CD4-positive, alpha-beta T cell (primary cell): ENCODE measurements at regions not wholly inside any gene's neighbourhood (a gene's known extent, or its start where the extent isn't known, plus 50 kb on each side); places are given as distances from the start of the nearest gene placed in this dataset.

Source experiments
- ATAC-seq: fragments of 200-7000 bp; cut with Tn5 transposase; one replicate; pipeline ENCODE4 v1.10.0; 2022; ENCODE audit warnings: mild to moderate bottlenecking; ENCODE audit not compliant: poor library complexity
- CTCF ChIA-PET: fragments of 350-600 bp; sonication (Branson Sonifier 250); formaldehyde crosslinking; loops from one replicate; lab custom pipeline; 2021; ENCODE audit warnings: antibody characterized with exemption, inconsistent platforms; lab: Charles Lee
- POLR2A ChIA-PET: fragments of 350-600 bp; sonication (Branson Sonifier 250); formaldehyde crosslinking; loops from one replicate; lab custom pipeline; 2021; ENCODE audit warnings: antibody characterized with exemption, inconsistent platforms; lab: Charles Lee
- DNase-seq, 14 experiments: peaks; one replicate each; pipeline ENCODE4 v3.0.0-alpha.2; 2013 to 2020; ENCODE audit warnings: mixed read lengths in 2 of 14
- H3K27ac ChIP-seq, 2 donors: one replicate each; pipeline versions ENCODE4 v1.5.1 to v1.7.0; 2013; ENCODE audit warnings: low read length in 2 of 2, low read depth in 1 of 2, mild to moderate bottlenecking in 1 of 2
- H3K27me3 ChIP-seq, 2 experiments: 1 replicate in 1 of 2; 2 replicates in 1 of 2; pipeline versions ENCODE4 v1.6.1 to v1.7.0; 2013; ENCODE audit warnings: low read length in 2 of 2, control low read depth in 1 of 2, mild to moderate bottlenecking in 1 of 2, moderate library complexity in 1 of 2; ENCODE audit not compliant: insufficient read depth in 2 of 2, control insufficient read depth in 1 of 2
- H3K36me3 ChIP-seq: one replicate; pipeline ENCODE4 v1.6.1; 2013; ENCODE audit warnings: low read length, control low read depth; ENCODE audit not compliant: insufficient read depth
- H3K4me1 ChIP-seq: one replicate; pipeline ENCODE4 v1.6.1; 2013; ENCODE audit warnings: low read length, control low read depth; ENCODE audit not compliant: insufficient read depth
- H3K4me3 ChIP-seq: one replicate; pipeline ENCODE4 v1.5.1; 2013; ENCODE audit warnings: mild to moderate bottlenecking, low read length, moderate library complexity
- H3K9me3 ChIP-seq, 2 experiments: 1 replicate in 1 of 2; 2 replicates in 1 of 2; pipeline versions ENCODE4 v1.6.1 to v1.7.0; 2013; ENCODE audit warnings: low read length in 2 of 2, mild to moderate bottlenecking in 2 of 2, control low read depth in 1 of 2, moderate library complexity in 1 of 2; ENCODE audit not compliant: control insufficient read depth in 1 of 2, insufficient read depth in 1 of 2
- H3K27ac Mint-ChIP-seq: one replicate; pipeline ENCODE4 v1.8.0; 2020; ENCODE audit warnings: mixed read lengths
- H3K27me3 Mint-ChIP-seq: one replicate; pipeline ENCODE4 v1.8.0; 2021; ENCODE audit warnings: mixed read lengths
- H3K36me3 Mint-ChIP-seq: one replicate; pipeline ENCODE4 v1.8.0; 2021; ENCODE audit warnings: low read depth, mixed read lengths
- H3K4me1 Mint-ChIP-seq: one replicate; pipeline ENCODE4 v1.8.0; 2021; ENCODE audit warnings: low read depth, mixed read lengths
- H3K4me3 Mint-ChIP-seq: one replicate; pipeline ENCODE4 v1.8.0; 2020; ENCODE audit warnings: mild to moderate bottlenecking, mixed read lengths
- H3K9me3 Mint-ChIP-seq: one replicate; pipeline ENCODE4 v1.8.0; 2020; ENCODE audit warnings: mixed read lengths
- CTCF ChIP-seq: fragments of 200-600 bp; IDR thresholded peaks from one replicate; pipeline ENCODE4 v1.8.0; 2022; ENCODE audit warnings: antibody characterized with exemption, mild to moderate bottlenecking
- intact Hi-C, 2 experiments: fragments of 100-400 bp; cut with DNase I in 1 of 2; cut with micrococcal nuclease in 1 of 2; formaldehyde crosslinking; loops; one replicate each; pipeline versions ENCODE4 v1.15.1 to v1.9.0; 2023 to 2025; cut with DNase I, micrococcal nuclease

- POLR2A ChIA-PET: no interaction called here
- Mint-ChIP-seq H3K4me1 (no peaks in the 10 kb centered on the region), H3K4me3 (no peak overlapping the region), H3K27ac (no peak overlapping the region), H3K9me3 (peaks cover 2% of the 10 kb centered on the region), H3K27me3 (peaks cover 20% of the 10 kb centered on the region), H3K36me3 (no peaks in the 10 kb centered on the region)
- Histone ChIP-seq H3K36me3 (no peaks in the 10 kb centered on the region), H3K9me3 (peaks cover 0 to 6% of the 10 kb centered on the region in 2 experiments), H3K4me3 (no peak overlapping the region), H3K27me3 (no peaks in the 10 kb centered on the region), H3K4me1 (no peaks in the 10 kb centered on the region), H3K27ac (no peak overlapping the region)
- no peak for TF ChIP-seq CTCF
- DNase-seq: no peak
- ATAC-seq: no peak
- intact Hi-C loops: no loop called here
- CTCF ChIA-PET: no interaction called here
These were observed 602.2 kb downstream of the GALR1 start for GRCh38 chr18:77851802-77852201.

- intact Hi-C loops: no loop called here
- H3K36me3 Mint-ChIP-seq: no peaks in the 10 kb centered on the region
These were observed 604.2 kb downstream of the GALR1 start for GRCh38 chr18:77853859-77854258.

DNA sequence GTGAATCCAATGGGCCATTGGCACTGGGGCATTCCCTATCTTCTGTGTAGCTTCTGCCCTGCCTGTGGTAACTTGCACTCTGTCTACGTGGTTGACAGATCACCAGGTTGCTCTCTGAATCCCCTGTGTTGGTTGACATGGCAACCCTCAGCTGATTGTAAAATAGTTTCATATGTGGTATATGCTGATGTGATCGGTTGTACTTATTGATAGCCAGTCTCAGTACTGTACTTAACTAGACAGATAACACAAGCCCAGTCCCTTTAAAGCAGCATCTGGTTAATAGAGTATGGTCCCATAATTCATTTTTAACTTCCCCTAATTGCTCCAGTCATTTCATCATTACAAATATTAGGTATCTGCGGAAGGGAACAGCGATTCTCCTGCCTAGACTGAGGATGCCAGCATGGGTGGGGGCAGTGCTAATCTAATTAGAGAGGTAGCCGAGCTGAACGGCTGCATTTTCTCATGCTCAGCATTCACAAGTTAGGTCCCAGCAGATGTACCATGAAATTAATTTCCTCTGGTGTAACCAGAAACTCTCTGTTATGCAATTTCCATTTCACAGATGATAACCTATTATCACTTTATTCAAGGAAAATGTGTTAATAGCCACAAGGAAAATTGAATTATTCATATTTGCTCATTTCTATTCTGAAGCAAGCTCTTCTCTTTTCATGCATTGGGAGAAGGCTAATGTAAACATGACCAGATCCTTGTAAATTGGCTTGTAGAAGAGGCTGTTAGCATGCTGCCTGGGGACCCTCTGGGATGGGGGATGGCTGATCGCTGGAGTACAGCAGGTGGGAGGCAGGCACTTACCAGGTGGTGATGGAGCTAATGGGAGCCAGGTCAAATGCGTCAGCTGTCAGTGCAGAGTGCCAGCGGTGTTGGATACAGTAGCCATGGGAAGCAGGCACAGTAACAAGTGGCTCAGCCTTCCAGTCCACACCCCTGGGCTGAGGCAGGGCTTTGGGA is 608.3 kb downstream of the GALR1 start:
- intact Hi-C loops: no loop called here
- POLR2A ChIA-PET: no interaction called here
- Mint-ChIP-seq H3K36me3 (no peaks in the 10 kb centered on the region), H3K4me3 (no peak overlapping the region), H3K9me3 (no peaks in the 10 kb centered on the region), H3K27me3 (peaks cover 8% of the 10 kb centered on the region), H3K27ac (no peak overlapping the region), H3K4me1 (no peaks in the 10 kb centered on the region)
- H3K4me3 ChIP-seq: no peak overlapping the region
- ATAC-seq: no peak
- H3K27me3 ChIP-seq: no peaks in the 10 kb centered on the region
- no peaks in the 10 kb centered on the region for H3K4me1 ChIP-seq
- DNase-seq: no peak
- H3K27ac ChIP-seq: no peak overlapping the region
- CTCF ChIA-PET: no interaction called here
- no peak for TF ChIP-seq CTCF
- peaks cover 0 to 13% of the 10 kb centered on the region in 2 experiments for H3K9me3 ChIP-seq
- H3K36me3 ChIP-seq: no peaks in the 10 kb centered on the region

More at GRCh38 chr18:77853859-77854258, 604.2 kb downstream of the GALR1 start:
- DNase-seq: no peak
- no peaks in the 10 kb centered on the region for H3K36me3 ChIP-seq
- Mint-ChIP-seq H3K4me1 (no peaks in the 10 kb centered on the region), H3K27me3 (peaks cover 20% of the 10 kb centered on the region), H3K4me3 (no peak overlapping the region), H3K27ac (no peak overlapping the region), H3K9me3 (peaks cover 2% of the 10 kb centered on the region)
- ChIA-PET CTCF (no interaction called here), POLR2A (no interaction called here)
- no peak overlapping the region for H3K27ac ChIP-seq
- no peak overlapping the region for H3K4me3 ChIP-seq
- no peaks in the 10 kb centered on the region for H3K27me3 ChIP-seq
- no peak for TF ChIP-seq CTCF
- H3K4me1 ChIP-seq: no peaks in the 10 kb centered on the region
- H3K9me3 ChIP-seq: peaks cover 0 to 12% of the 10 kb centered on the region in 2 experiments
- no peak for ATAC-seq
